Liver (tissue), 7 donors: ENCODE measurements at regions not wholly inside any gene's neighbourhood (a gene's known extent, or its start where the extent isn't known, plus 50 kb on each side); places are given as distances from the start of the nearest gene placed in this dataset.

ENCODE experiments used
- DNase-seq: peaks from one replicate; pipeline ENCODE4 v3.0.0-alpha.2; 2017; ENCODE audit warnings: low spot score
- H3K27ac ChIP-seq, 2 donors: one replicate each; pipeline ENCODE4 v1.7.0; 2013; ENCODE audit warnings: inconsistent platforms in 2 of 2, low read length in 2 of 2, control low read depth in 1 of 2, low read depth in 1 of 2, mild to moderate bottlenecking in 1 of 2
- H3K27me3 ChIP-seq, 4 donors: one replicate each; pipeline versions ENCODE4 v1.6.1 to v1.7.0; 2013; ENCODE audit warnings: low read length in 3 of 4, inconsistent platforms in 1 of 4, mild to moderate bottlenecking in 1 of 4, moderate library complexity in 1 of 4; ENCODE audit not compliant: control insufficient read depth in 4 of 4, insufficient read depth in 4 of 4
- H3K36me3 ChIP-seq, 4 donors: one replicate each; pipeline versions ENCODE4 v1.6.1 to v1.7.0; 2013; ENCODE audit warnings: low read length in 3 of 4, mild to moderate bottlenecking in 3 of 4, low read depth in 1 of 4, moderate library complexity in 1 of 4; ENCODE audit not compliant: control insufficient read depth in 4 of 4, insufficient read depth in 3 of 4
- H3K4me1 ChIP-seq, 4 donors: one replicate each; pipeline versions ENCODE4 v1.6.1 to v1.7.0; 2013; ENCODE audit warnings: low read length in 3 of 4, mild to moderate bottlenecking in 3 of 4, moderate library complexity in 1 of 4; ENCODE audit not compliant: control insufficient read depth in 4 of 4, insufficient read depth in 4 of 4
- H3K4me3 ChIP-seq, 3 donors: one replicate each; pipeline versions ENCODE4 v1.6.1 to v1.7.0; 2013; ENCODE audit warnings: low read length in 3 of 3, control low read depth in 1 of 3, low read depth in 1 of 3, mild to moderate bottlenecking in 1 of 3
- H3K9ac ChIP-seq, 2 donors: one replicate each; pipeline ENCODE4 v1.7.0; 2013; ENCODE audit warnings: low read length in 2 of 2, mild to moderate bottlenecking in 2 of 2, moderate library complexity in 2 of 2, control low read depth in 1 of 2, low read depth in 1 of 2
- H3K9me3 ChIP-seq, 4 donors: one replicate each; pipeline versions ENCODE4 v1.6.1 to v1.7.0; 2013; ENCODE audit warnings: low read length in 3 of 4; ENCODE audit not compliant: control insufficient read depth in 4 of 4
- EGR1 ChIP-seq, 2 donors: IDR thresholded peaks; 2 replicates each; pipeline ENCODE4 v1.6.1; 2016 to 2018; ENCODE audit warnings: antibody characterized with exemption in 2 of 2, low read depth in 2 of 2
- FOXA1 ChIP-seq: IDR thresholded peaks from 2 replicates; pipeline ENCODE4 v1.6.1; 2016; ENCODE audit warnings: antibody characterized with exemption
- FOXA2 ChIP-seq: IDR thresholded peaks from 2 replicates; pipeline ENCODE4 v1.6.1; 2016; ENCODE audit warnings: antibody characterized with exemption
- GABPA ChIP-seq, 2 donors: IDR thresholded peaks in 1 of 2; conservative IDR thresholded peaks in 1 of 2; 2 replicates each; pipeline ENCODE4 v1.6.1; 2016; ENCODE audit warnings: antibody characterized with exemption in 2 of 2, mild to moderate bottlenecking in 1 of 2, moderate library complexity in 1 of 2
- HNF4A ChIP-seq, 2 donors: conservative IDR thresholded peaks; 2 replicates each; pipeline ENCODE4 v1.6.1; 2016; ENCODE audit warnings: antibody characterized with exemption in 2 of 2, mild to moderate bottlenecking in 2 of 2
- HNF4G ChIP-seq: IDR thresholded peaks from 2 replicates; pipeline ENCODE4 v1.6.1; 2016; ENCODE audit warnings: antibody characterized with exemption
- JUND ChIP-seq, 2 donors: IDR thresholded peaks; 2 replicates each; pipeline ENCODE4 v1.6.1; 2016; ENCODE audit warnings: antibody characterized with exemption in 2 of 2
- NR2F2 ChIP-seq: IDR thresholded peaks from 2 replicates; pipeline ENCODE4 v1.6.1; 2016; ENCODE audit warnings: antibody characterized with exemption
- RAD21 ChIP-seq, 2 donors: IDR thresholded peaks; 2 replicates each; pipeline ENCODE4 v1.6.1; 2016; ENCODE audit warnings: antibody characterized with exemption in 2 of 2, mild to moderate bottlenecking in 2 of 2
- RXRA ChIP-seq, 2 donors: IDR thresholded peaks; 2 replicates each; pipeline ENCODE4 v1.6.1; 2017 to 2018; ENCODE audit warnings: antibody characterized with exemption in 2 of 2, mild to moderate bottlenecking in 1 of 2
- SP1 ChIP-seq: IDR thresholded peaks from 2 replicates; pipeline ENCODE4 v1.6.1; 2018; ENCODE audit warnings: antibody characterized with exemption, mild to moderate bottlenecking
- TAF1 ChIP-seq: conservative IDR thresholded peaks from 2 replicates; pipeline ENCODE4 v1.6.1; 2016; ENCODE audit warnings: antibody characterized with exemption, mild to moderate bottlenecking
- YY1 ChIP-seq: IDR thresholded peaks from 2 replicates; pipeline ENCODE4 v1.6.1; 2016; ENCODE audit warnings: antibody characterized with exemption, mild to moderate bottlenecking
- ZBTB33 ChIP-seq: IDR thresholded peaks from 2 replicates; pipeline ENCODE4 v1.6.1; 2016; ENCODE audit warnings: antibody characterized with exemption
- WGBS: extraction: QIAGEN DNeasy Blood & Tissue Kit; methylation state at CpG from one replicate; pipeline ENCODE4 v1.1.7; 2013; 5-methylcytosine and 5-hydroxymethylcytosine counted together
- TF ChIP-seq, protein P1 (sequence below): IDR thresholded peaks from 2 replicates; pipeline ENCODE4 v1.6.1; 2016; ENCODE audit warnings: antibody characterized with exemption, mild to moderate bottlenecking
- TF ChIP-seq, protein P2 (sequence below): IDR thresholded peaks from 2 replicates; pipeline ENCODE4 v1.6.1; 2016; ENCODE audit warnings: antibody characterized with exemption
- TF ChIP-seq, protein P3 (sequence below): IDR thresholded peaks from 2 replicates; pipeline ENCODE4 v1.6.1; 2016; ENCODE audit warnings: antibody characterized with exemption
- donor health status: healthy.
- donor health status: healthy.
- donor health status: healthy.
- donor health status: healthy.

DNA sequence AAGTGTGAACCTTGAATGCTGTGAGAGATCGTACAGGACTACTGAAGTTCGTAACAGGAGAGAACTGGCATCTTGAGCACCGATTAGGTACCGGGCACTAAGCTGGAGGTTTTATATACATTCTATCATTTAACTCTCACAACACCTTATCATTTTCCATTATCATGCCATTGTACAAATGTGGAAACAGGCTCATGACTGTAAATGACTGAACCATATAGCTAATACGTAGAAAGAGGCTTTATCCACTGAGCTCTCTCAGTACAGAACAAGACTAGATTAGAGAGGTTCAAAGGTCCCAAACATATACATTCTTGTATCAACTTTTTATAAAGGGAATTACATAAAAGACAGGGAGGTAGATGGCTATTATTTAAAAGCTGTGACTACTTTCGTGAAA lies 130.6 kb downstream of the CEP57L1 start:
- Histone ChIP-seq H3K4me3 (no peak overlapping the region), H3K4me1 (no peaks in the 10 kb centered on the region), H3K9me3 (peaks cover 0 to 6% (median 0%) of the 10 kb centered on the region in 4 donors), H3K9ac (no peak overlapping the region), H3K27ac (no peak overlapping the region), H3K36me3 (no peaks in the 10 kb centered on the region), H3K27me3 (no peaks in the 10 kb centered on the region)
- no peak for DNase-seq
- TF ChIP-seq RXRA (IDR thresholded peaks at IDR 0.05) (no peak), FOXA1 (no peak), YY1 (no peak), ZBTB33 (no peak), SP1 (no peak)
- 96% methylated on average over 6 of the region's 6 CpGs for WGBS

DNA sequence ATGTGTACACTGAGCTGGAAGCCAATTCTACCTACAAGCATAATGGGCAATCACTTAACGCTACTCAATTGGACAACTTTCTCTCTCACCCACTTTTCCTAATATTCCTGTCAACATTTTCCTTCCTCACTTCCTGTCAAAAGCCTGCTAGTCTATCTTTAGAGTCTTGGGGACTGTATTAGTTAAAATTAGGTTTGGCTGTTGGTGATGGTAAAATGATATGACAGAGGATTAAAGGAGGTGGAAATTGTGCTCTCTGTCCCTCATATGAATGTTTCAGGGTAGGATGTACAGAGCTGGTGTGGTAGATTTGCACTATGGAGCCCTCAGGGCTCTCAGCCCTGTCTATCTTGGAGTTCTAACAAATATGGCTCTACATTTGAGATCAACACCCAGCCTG lies 129.7 kb downstream of the CEP57L1 start:
- Histone ChIP-seq H3K9me3 (peaks cover 0 to 6% (median 0%) of the 10 kb centered on the region in 4 donors), H3K4me1 (no peaks in the 10 kb centered on the region), H3K4me3 (no peak overlapping the region), H3K27ac (no peak overlapping the region), H3K9ac (no peak overlapping the region), H3K27me3 (no peaks in the 10 kb centered on the region), H3K36me3 (no peaks in the 10 kb centered on the region)
- 91% methylated on average over 1 of the region's 1 CpG for WGBS
- no peak for DNase-seq
- TF ChIP-seq RAD21 (IDR thresholded peaks at IDR 0.05) (no peak), JUND (IDR thresholded peaks at IDR 0.05) (no peak), YY1 (no peak), ZBTB33 (no peak), EGR1 (IDR thresholded peaks at IDR 0.05; ENCODE audit: low read depth in 2 of 2) (no peak), FOXA1 (no peak), SP1 (no peak), TAF1 (no peak), GABPA (IDR thresholded peaks at IDR 0.05 in 1 of 2, conservative IDR thresholded peaks at IDR 0.05 in 1 of 2) (no peak), FOXA2 (no peak), NR2F2 (no peak), HNF4G (no peak), HNF4A (conservative IDR thresholded peaks at IDR 0.05) (no peak)
- TF ChIP-seq, protein P1, sequence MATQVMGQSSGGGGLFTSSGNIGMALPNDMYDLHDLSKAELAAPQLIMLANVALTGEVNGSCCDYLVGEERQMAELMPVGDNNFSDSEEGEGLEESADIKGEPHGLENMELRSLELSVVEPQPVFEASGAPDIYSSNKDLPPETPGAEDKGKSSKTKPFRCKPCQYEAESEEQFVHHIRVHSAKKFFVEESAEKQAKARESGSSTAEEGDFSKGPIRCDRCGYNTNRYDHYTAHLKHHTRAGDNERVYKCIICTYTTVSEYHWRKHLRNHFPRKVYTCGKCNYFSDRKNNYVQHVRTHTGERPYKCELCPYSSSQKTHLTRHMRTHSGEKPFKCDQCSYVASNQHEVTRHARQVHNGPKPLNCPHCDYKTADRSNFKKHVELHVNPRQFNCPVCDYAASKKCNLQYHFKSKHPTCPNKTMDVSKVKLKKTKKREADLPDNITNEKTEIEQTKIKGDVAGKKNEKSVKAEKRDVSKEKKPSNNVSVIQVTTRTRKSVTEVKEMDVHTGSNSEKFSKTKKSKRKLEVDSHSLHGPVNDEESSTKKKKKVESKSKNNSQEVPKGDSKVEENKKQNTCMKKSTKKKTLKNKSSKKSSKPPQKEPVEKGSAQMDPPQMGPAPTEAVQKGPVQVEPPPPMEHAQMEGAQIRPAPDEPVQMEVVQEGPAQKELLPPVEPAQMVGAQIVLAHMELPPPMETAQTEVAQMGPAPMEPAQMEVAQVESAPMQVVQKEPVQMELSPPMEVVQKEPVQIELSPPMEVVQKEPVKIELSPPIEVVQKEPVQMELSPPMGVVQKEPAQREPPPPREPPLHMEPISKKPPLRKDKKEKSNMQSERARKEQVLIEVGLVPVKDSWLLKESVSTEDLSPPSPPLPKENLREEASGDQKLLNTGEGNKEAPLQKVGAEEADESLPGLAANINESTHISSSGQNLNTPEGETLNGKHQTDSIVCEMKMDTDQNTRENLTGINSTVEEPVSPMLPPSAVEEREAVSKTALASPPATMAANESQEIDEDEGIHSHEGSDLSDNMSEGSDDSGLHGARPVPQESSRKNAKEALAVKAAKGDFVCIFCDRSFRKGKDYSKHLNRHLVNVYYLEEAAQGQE = no peak
- TF ChIP-seq, protein P2, sequence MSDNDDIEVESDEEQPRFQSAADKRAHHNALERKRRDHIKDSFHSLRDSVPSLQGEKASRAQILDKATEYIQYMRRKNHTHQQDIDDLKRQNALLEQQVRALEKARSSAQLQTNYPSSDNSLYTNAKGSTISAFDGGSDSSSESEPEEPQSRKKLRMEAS = no peak
- TF ChIP-seq, protein P3, sequence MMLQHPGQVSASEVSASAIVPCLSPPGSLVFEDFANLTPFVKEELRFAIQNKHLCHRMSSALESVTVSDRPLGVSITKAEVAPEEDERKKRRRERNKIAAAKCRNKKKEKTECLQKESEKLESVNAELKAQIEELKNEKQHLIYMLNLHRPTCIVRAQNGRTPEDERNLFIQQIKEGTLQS = no peak
